ENCODE measurements at regions not wholly inside any gene's neighbourhood (a gene's known extent, or its start where the extent isn't known, plus 50 kb on each side); places are given as distances from the start of the nearest gene placed in this dataset.

- TF ChIP-seq CTCF (optimal IDR thresholded peaks at IDR 0.05 in 1 of 3, IDR thresholded peaks at IDR 0.05 in 1 of 3, conservative IDR thresholded peaks at IDR 0.05 in 1 of 3; ENCODE audit: extremely low read depth in 1 of 3, insufficient read depth in 2 of 3, low read length in 3 of 3) (no peak), EZH2 (IDR thresholded peaks at IDR 0.05; ENCODE audit: low read length) (no peak)
These were observed 341.4 kb upstream of the PSMD7 start for GRCh38 chr16:73955255-73955654.

All from keratinocyte (primary cell).